T47D (cell line): ENCODE measurements at regions not wholly inside any gene's neighbourhood (a gene's known extent, or its start where the extent isn't known, plus 50 kb on each side); places are given as distances from the start of the nearest gene placed in this dataset.

Experiments used
- DNase-seq, 2 experiments: peaks; one replicate each; pipeline versions ENCODE4 v3.0.0 to v3.0.0-alpha.2; 2011 to 2012; ENCODE audit warnings: low read depth in 1 of 2, low spot score in 1 of 2
- JUND ChIP-seq: IDR thresholded peaks from 2 replicates; pipeline ENCODE4 v1.6.1; 2012; ENCODE audit warnings: low read depth
- in situ Hi-C: cut with HindIII; loops from 2 replicates; pipeline ENCODE4 v1.10.0; 2016; ENCODE audit warnings: low sequenced_read_pairs, low pct_unique_long_range_greater_than_20kb

DNA sequence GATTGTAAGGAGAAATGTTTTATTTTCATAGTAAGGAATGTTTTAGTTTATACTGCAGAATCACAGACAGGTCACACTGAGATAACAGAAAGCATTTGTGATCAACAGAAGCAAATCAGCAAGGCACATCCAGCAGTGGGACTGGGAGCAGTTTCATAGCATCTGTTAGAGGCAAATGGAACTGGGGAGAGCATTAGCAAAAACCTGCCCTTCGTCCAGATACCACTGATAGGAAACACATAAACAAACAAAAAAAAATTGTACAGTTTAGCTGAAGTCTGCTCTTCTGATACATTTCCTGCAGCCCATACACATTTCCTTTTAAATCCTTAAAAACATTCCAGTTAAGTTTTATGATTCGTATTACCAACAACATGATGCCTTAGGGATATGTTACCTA lies 374.3 kb downstream of the PCDH7 start:
- DNase-seq = no peak
- no peak for TF ChIP-seq JUND
- in situ Hi-C loops = no loop called here

DNA sequence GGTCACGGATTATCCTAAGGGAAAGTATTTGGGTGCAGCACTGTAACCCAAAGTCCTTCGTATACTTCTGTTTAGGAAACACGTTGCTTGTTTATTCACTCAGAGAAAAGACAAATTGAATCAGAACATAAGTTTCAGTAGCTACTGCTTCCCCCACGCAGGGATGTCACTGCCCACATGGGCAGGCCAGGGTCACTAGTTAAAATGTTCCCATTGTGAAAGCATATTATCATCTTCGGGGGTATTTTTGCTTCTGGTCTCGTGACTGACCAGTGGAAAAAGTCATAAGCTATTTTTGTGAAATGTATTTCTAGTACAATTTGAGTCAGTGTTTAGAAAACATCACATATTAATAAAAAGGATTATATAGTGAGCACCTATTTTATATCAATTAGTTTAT lies 377.8 kb downstream of the PCDH7 start:
- in situ Hi-C loops = no loop called here
- no peak for DNase-seq
- TF ChIP-seq JUND = no peak

DNA sequence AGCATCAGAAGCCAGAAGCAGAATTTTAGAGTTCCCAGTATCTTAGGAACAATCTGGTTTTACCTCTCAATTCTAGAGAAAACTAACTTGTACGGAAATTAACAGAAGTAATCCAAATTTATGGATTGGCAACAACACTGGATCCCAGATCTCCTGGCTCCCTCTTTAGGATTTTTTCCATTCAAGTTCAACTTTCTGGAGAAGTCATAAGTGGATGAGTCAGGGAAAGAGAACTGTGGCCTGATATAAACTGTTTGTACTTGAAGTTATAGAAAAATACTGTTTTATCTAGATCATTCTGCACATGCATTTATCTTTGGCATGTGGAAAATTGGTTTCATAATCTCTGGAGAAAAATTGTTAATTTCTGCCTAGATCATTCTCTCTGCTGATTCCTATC lies 380.4 kb downstream of the PCDH7 start:
- no peak for TF ChIP-seq JUND
- DNase-seq = no peak
- in situ Hi-C loops = no loop called here

DNA sequence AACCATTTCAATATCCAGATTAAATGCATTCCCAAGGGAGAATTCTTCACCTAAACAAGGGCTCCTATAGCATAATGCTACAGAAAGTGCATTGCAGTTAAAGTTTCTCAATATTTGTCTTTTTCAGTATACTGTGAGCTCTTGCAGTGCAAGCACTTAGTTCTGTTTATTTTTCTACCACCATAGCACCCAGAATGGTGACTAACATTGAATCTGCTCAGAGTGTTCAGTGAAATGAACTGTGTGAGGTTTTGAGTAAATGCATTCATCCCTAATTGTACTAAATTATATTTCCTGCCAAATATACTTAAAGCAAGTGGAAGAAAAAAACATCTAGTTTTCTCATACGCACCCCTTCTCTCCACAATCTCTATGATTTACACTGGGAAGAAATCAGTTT lies 383.9 kb downstream of the PCDH7 start:
- TF ChIP-seq JUND = no peak
- in situ Hi-C loops = no loop called here
- DNase-seq = no peak

DNA sequence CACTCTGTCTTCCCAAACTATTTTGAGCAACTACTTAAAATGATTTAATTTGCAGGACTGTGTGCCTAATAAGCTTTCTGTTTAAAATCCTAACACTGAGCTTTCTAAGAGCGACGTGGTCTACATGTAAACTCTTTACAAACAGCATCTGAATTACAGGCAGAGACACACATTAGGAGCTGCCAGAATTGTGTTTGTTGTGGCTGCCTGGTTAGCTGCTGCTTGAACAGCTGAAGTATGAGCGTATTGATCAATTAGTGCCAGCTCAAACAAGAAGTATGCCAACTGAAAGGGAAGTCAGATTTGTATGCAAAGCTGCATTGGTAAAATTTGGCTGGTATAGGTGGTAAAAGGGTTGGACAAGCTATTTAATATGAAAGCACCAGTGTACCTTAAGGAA lies 384.4 kb downstream of the PCDH7 start:
- in situ Hi-C loops = no loop called here
- no peak for TF ChIP-seq JUND
- peak in 1 of 2 experiments; percentile 18 for DNase-seq

DNA sequence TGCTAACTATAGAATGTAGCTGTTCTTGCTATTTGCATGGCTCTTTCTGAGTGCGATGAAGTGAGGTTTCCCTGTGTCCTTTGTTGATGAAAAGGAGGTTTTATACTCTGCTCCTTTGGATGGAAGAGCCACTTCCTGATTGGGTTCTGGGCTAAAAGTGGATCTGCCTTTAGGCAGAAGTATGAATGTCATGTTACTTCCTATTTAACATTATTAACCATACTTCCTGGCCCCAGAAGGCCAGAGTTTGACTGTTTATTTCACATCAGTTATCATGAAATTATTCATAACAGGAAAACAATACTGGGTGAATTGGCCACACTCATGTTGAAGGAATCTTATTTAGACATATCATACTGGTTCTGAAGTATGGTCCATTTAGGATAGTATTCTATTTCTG lies 386.2 kb downstream of the PCDH7 start:
- in situ Hi-C loops = no loop called here

DNA sequence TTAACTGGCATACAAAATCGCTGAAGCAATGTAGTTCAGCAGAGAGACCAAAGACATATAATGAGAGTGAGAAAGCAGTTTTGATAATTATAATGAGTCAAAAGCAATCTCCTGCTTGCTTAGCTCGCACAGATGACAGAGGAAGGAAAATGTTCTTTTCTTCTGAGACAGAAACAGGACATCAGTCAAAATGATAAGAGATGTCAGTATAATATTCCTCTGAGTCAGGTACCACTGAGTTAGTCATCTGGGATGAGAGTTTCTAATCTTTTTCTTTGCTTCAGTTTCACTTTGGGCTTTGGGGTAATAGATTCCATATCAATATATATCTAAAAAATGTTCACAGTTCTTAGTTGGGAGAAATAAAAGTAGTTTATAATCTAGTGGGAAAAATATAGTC lies 387.2 kb downstream of the PCDH7 start:
- DNase-seq = no peak
- no peak for TF ChIP-seq JUND
- in situ Hi-C loops = no loop called here

More for the DNA sequence above, 386.2 kb downstream of the PCDH7 start:
- TF ChIP-seq JUND = no peak
- no peak for DNase-seq

DNA sequence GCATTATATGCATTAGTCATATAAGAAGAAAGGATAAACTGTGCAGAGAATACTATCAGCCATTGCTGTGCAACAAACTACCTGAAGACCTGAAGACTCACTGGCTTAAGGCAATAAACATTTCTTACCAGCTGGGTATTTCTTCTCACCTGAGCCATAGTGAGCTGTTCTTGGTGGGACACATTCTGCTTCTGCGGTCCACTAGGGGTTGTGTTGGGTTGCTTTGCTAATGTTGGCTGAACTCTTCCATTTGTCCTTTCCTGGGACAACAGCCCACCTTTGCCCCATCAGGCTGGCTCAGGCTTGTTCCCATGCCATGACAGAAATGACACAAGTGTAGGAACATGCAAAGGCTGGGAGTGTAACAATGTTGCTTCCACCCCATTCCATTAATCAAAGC lies 388.6 kb downstream of the PCDH7 start:
- in situ Hi-C loops = no loop called here
- no peak for DNase-seq
- no peak for TF ChIP-seq JUND

DNA sequence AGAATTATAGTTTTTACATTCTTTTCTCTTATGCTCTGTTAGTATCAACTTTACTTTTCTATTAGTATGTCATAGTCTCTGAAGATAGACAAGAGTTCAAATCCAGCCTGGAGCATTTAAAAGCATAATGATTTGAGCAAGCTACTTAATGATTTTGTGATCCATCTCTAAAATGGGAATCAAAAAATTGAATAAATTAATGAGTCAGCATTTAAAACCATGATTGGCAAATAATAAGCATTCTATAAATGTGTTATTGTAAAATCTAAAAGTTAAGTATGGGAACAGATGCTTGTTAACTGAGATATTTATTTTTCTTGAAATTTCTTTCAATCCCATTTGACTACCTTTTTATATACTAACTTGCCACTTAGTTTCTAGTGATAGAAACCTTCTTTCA lies 391.6 kb downstream of the PCDH7 start:
- no peak for DNase-seq
- in situ Hi-C loops = no loop called here
- no peak for TF ChIP-seq JUND

DNA sequence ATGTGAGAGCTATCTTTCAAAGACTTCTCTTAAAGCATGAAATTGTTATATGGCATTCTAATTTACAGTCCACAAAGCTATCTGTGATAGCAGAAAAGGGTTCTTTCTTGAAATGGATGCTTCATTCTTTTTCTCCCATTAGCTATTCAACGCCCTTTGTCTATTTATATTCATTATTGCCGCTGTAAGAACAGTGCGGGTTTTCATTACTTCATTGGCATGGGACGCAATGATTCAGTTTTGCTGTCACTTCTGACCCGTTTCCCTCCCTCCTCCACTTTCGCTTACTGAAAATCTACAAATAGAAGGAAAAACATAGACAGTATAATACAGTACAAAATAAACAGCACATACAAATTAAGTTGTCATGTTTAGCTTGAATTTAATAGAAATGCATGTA lies 394.6 kb downstream of the PCDH7 start:
- in situ Hi-C loops = no loop called here
- no peak for TF ChIP-seq JUND

DNA sequence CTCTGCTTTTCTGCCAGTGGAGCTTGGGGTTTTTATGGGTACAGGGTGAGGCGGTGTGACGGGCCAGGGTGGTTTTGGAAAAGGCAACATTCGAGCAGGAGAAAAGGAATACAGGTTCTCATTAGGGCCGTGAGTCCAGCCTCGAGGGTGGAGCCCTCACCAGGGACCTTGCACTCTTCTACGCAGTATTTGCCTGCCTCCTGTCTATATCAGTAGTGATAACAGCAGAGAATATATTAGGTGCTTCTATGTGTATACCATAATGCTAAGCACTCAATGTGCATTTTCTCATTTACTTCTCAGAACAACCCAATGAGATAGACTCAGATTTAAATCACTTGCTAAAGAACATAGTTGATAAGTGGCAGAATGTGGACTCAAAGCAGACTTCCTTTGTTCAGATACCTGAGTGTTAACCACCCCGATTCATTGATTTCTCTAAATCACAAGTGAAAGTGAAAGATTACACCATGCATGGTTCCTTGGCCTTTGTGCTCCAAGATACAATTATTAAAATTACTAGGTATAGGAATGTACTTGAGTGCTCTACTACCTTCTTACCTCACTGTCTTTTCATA lies 403.9 kb downstream of the PCDH7 start:
- DNase-seq = no peak
- in situ Hi-C loops = no loop called here
- no peak for TF ChIP-seq JUND

More for the DNA sequence above, 394.6 kb downstream of the PCDH7 start:
- no peak for DNase-seq

DNA sequence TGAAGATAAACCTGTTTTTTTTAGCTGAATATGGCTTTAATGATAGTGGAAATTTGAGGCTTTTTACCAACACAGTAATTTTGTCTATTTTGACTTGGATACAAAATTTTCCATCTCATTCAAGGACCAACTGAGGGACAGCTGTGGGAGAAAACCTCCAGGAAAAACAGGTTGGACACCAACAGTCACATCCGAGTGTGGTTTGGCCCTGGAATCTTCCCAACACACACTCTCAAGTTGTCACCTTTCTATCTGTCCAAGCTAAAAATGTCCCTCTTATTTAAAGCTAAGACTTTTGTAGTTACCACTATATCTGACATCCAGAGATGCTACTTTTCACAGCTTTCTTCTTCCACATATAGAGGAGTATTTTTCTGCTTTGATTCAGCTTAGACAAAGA lies 404.9 kb downstream of the PCDH7 start:
- no peak for DNase-seq
- in situ Hi-C loops = no loop called here
- TF ChIP-seq JUND = no peak

DNA sequence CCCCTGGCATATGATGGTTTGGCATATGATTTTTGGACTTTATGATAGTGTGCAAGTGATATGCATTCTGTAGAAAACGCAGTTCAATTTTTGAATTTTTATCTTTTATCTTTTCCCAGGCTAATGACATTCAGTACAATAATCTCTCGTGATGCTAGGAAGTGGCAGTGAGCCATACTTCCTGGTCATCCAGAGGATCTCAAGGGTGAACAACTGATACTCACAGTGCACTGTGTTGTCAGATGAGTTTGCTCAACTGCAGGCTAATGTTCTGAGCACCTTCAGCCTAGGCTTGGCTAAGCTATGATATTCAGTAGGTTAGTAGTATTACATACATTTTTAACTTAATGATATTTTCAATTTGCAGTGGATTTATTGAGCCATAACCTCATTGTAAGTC lies 405.3 kb downstream of the PCDH7 start:
- in situ Hi-C loops = no loop called here
- DNase-seq = no peak
- TF ChIP-seq JUND = no peak

DNA sequence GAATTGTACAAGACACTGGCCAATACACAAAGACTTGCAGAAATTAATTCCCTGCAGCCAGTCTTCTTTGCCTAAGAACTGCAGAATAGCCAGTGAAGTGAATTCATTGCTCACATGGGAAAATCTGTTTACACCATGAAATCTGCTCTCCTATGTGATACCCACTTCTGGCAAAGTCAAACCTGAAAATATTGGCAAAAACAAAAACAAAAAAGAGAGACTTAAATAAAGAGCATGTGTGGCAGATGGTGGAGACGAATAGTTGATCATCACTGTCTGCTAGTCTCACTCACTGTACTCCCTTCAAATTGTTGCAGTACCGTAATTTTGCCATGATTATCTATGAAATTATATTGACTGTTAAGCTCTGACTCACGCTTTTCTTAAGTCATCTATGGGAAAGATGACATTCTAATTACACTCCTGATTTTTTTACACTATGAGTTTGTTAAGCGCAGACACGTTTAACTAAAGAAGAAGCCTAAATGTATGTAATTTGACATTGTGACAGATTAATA lies 406.8 kb downstream of the PCDH7 start:
- in situ Hi-C loops = no loop called here
- DNase-seq = no peak
- no peak for TF ChIP-seq JUND

DNA sequence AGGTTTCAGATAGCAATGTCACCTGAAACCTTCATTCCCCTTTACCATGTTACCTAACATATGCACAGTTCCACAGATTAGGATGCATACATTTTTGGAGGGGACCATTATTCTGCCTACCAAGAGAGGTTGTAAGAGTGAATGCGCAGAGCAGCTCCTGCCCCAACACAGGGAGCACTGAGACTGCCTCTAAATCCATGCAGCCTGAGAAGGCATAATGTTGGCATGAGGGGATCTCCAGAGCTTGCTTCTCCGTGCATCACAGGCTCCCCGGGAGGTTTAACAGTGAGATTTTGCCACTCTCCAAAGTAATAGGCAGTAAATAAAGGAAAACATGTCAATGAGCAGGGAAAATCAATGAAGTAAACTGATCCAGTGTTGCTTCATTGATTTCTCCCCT lies 410.8 kb downstream of the PCDH7 start:
- no peak for DNase-seq
- in situ Hi-C loops = no loop called here
- no peak for TF ChIP-seq JUND
